Spleen (tissue), 7 donors: ENCODE measurements at regions not wholly inside any gene's neighbourhood (a gene's known extent, or its start where the extent isn't known, plus 50 kb on each side); places are given as distances from the start of the nearest gene placed in this dataset.

Experiments used
- CTCF ChIP-seq, 11 experiments: fragments of 200-600 bp in 7 of 11; fragments of 450-650 bp in 4 of 11; sonication (generic) in 4 of 11; IDR thresholded peaks in 8 of 11; conservative IDR thresholded peaks in 3 of 11; 1 replicate in 7 of 11; 2 replicates in 4 of 11; pipeline versions ENCODE4 v1.4.0 to v1.8.0; 2016 to 2021; ENCODE audit warnings: antibody characterized with exemption in 11 of 11, inconsistent platforms in 4 of 11, mild to moderate bottlenecking in 1 of 11
- POLR2A ChIP-seq, 3 donors: fragments of 450-650 bp; IDR thresholded peaks; one replicate each; pipeline ENCODE4 v1.5.1; 2017; ENCODE audit warnings: antibody characterized with exemption in 3 of 3, mild to moderate bottlenecking in 1 of 3
- POLR2AphosphoS5 ChIP-seq, 3 donors: sonication (generic); formaldehyde crosslinking; IDR thresholded peaks; one replicate each; pipeline ENCODE4 v1.5.1; 2017; ENCODE audit warnings: antibody characterized with exemption in 3 of 3
- donor health status: DM: no; HTN: no; CAD: no; lungs with moderate emphysema.
- donor health status: DM: no; HTN: no; CAD: no.
- donor health status: DM: no; HTN: no; CAD: no.

GRCh38 chr4:183022617-183023016 is 76.4 kb upstream of the WWC2 start:
- TF ChIP-seq CTCF (IDR thresholded peaks at IDR 0.05 in 8 of 11, conservative IDR thresholded peaks at IDR 0.05 in 3 of 11) (no peak), POLR2A (IDR thresholded peaks at IDR 0.05) (no peak), POLR2AphosphoS5 (IDR thresholded peaks at IDR 0.05) (no peak)
